ENCODE measurements at regions not wholly inside any gene's neighbourhood (a gene's known extent, or its start where the extent isn't known, plus 50 kb on each side); places are given as distances from the start of the nearest gene placed in this dataset.
"Not testable (repeated sequence)": the region's sequence is repeated elsewhere in the genome, so short reads cannot be mapped to it uniquely, and the experiment has no call there.

GRCh38 chrX:81412428-81412827 lies 210.5 kb downstream of the SH3BGRL start:
- H3K9me2 ChIP-seq (ENCODE audit: insufficient read depth), result no peaks in the 10 kb centered on the region
- H3K79me2 ChIP-seq (ENCODE audit: insufficient read depth), result no peaks in the 10 kb centered on the region
- H3K9ac ChIP-seq, result no peak overlapping the region
- WGBS, 2 experiments (ENCODE audit: low coverage in 1 of 2, low lambda C conversion rate in 2 of 2, missing lambda C conversion rate in 2 of 2), result 62 to 80% methylated on average over 11 to 13 of the region's 13 CpGs
- in situ Hi-C loops (cut with MboI), result no loop called here
- no peak overlapping the region for H2AFZ ChIP-seq
- H3F3A ChIP-seq (ENCODE audit: insufficient read depth), result no peaks in the 10 kb centered on the region
- no peak for DNase-seq
- no peaks in the 10 kb centered on the region for H4K20me1 ChIP-seq (ENCODE audit: insufficient read depth)
- H3K36me3 ChIP-seq (ENCODE audit: low read depth), result no peaks in the 10 kb centered on the region
- H3K27me3 ChIP-seq (replicated peaks; ENCODE audit: insufficient read depth), result no peaks in the 10 kb centered on the region
- no peaks in the 10 kb centered on the region for H3K9me3 ChIP-seq (ENCODE audit: low read depth)
- H3K4me2 ChIP-seq (ENCODE audit: unreplicated experiment), result no peak overlapping the region
- TF ChIP-seq EZH2 (IDR thresholded peaks at IDR 0.05; ENCODE audit: insufficient read depth, poor library complexity, severe bottlenecking), result no peak
- TF ChIP-seq EZH2phosphoT487 (IDR thresholded peaks at IDR 0.05; ENCODE audit: insufficient read depth, low read depth), result no peak
- no peak overlapping the region for H3K27ac ChIP-seq
- no peak overlapping the region for H3K4me3 ChIP-seq
- H3K4me1 ChIP-seq (ENCODE audit: insufficient read depth), result no peaks in the 10 kb centered on the region

GRCh38 chrX:81412857-81413256 lies 211.0 kb downstream of the SH3BGRL start:
- in situ Hi-C loops (cut with MboI); DNase-seq: not testable (repeated sequence)
- 62 to 71% methylated on average over 11 to 16 of the region's 16 CpGs for WGBS, 2 experiments (ENCODE audit: low coverage in 1 of 2, low lambda C conversion rate in 2 of 2, missing lambda C conversion rate in 2 of 2)

DNA sequence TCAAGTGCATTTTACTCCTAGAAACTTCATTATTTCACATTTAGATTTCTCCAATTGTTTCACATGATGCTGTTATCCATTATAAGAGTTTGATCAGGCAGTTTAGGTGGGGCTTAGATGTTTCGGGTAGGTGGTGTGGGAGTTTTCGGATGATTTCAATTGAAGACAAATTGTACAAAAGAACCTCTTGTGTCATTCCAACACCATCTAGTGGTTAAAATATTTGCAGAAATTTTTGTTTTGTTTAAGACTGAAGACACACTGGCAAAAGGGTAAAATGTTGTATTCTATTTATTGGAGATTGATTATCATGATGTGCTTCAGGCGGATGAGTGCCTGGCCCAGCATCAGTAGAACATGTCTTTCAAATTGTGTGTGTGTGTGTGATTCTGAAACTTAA lies 212.7 kb downstream of the SH3BGRL start:
- Histone ChIP-seq H3K9ac (no peak overlapping the region), H3K27me3 (replicated peaks; ENCODE audit: insufficient read depth) (no peaks in the 10 kb centered on the region), H3K27ac (no peak overlapping the region), H3K4me1 (ENCODE audit: insufficient read depth) (no peaks in the 10 kb centered on the region), H3K4me2 (ENCODE audit: unreplicated experiment) (no peak overlapping the region), H3K79me2 (ENCODE audit: insufficient read depth) (no peaks in the 10 kb centered on the region), H4K20me1 (ENCODE audit: insufficient read depth) (no peaks in the 10 kb centered on the region), H3K4me3 (no peak overlapping the region), H3K9me3 (ENCODE audit: low read depth) (no peaks in the 10 kb centered on the region), H2AFZ (no peak overlapping the region), H3K9me2 (ENCODE audit: insufficient read depth) (no peaks in the 10 kb centered on the region), H3K36me3 (ENCODE audit: low read depth) (no peaks in the 10 kb centered on the region), H3F3A (ENCODE audit: insufficient read depth) (no peaks in the 10 kb centered on the region)
- in situ Hi-C loops (cut with MboI), result no loop called here
- WGBS, 2 experiments (ENCODE audit: low coverage in 1 of 2, low lambda C conversion rate in 2 of 2, missing lambda C conversion rate in 2 of 2), result 4 to 5% methylated on average over 3 of the region's 3 CpGs
- DNase-seq, result peak; percentile 4
- no peak for TF ChIP-seq EZH2 (IDR thresholded peaks at IDR 0.05; ENCODE audit: insufficient read depth, poor library complexity, severe bottlenecking)
- no peak for TF ChIP-seq EZH2phosphoT487 (IDR thresholded peaks at IDR 0.05; ENCODE audit: insufficient read depth, low read depth)

More at GRCh38 chrX:81412857-81413256, 211.0 kb downstream of the SH3BGRL start:
- not testable (repeated sequence) for H3K9ac ChIP-seq; H3K36me3 ChIP-seq (ENCODE audit: low read depth); H4K20me1 ChIP-seq (ENCODE audit: insufficient read depth); H3K79me2 ChIP-seq (ENCODE audit: insufficient read depth); H3K9me2 ChIP-seq (ENCODE audit: insufficient read depth); H3K4me1 ChIP-seq (ENCODE audit: insufficient read depth); H3K4me2 ChIP-seq (ENCODE audit: unreplicated experiment); H3K27ac ChIP-seq; H3K4me3 ChIP-seq; H3K9me3 ChIP-seq (ENCODE audit: low read depth); H2AFZ ChIP-seq; H3K27me3 ChIP-seq (replicated peaks; ENCODE audit: insufficient read depth); H3F3A ChIP-seq (ENCODE audit: insufficient read depth)
